K562 (cell line): ENCODE measurements at regions not wholly inside any gene's neighbourhood (a gene's known extent, or its start where the extent isn't known, plus 50 kb on each side); places are given as distances from the start of the nearest gene placed in this dataset.

Experiments used
- ATAC-seq: fragments of 200-7000 bp; cut with Tn5 transposase; 3 replicates; pipeline ENCODE4 v1.9.1; 2020; ENCODE audit warnings: moderate library complexity
- BruUV-seq: library from RNA; stranded (reverse); fragments of 400-500 nt; replicated peaks from 2 replicates; lab custom pipeline; 2021; lab: Mats Ljungman, UMichigan
- CTCF ChIA-PET: fragments of 300-600 bp; formaldehyde crosslinking; extraction: SDS; loops from one replicate; lab custom pipeline; 2021; ENCODE audit warnings: low intra/inter-chr PET ratio; lab: Yijun Ruan, JAX
- POLR2A ChIA-PET: fragments of 300-600, 350-650 bp; sonication (Branson Sonifier 250); formaldehyde crosslinking; extraction: SDS; loops from one replicate; lab custom pipeline; 2021; ENCODE audit warnings: antibody characterized with exemption, inconsistent platforms; lab: Yijun Ruan, JAX
- DNase-seq, 4 experiments: peaks; one replicate each; pipeline versions ENCODE4 v3.0.0 to v3.0.0-alpha.2; 2011 to 2018; ENCODE audit warnings: low spot score in 3 of 4, mixed read lengths in 3 of 4; ENCODE audit errors: extremely low read depth in 1 of 4
- FAIRE-seq: peaks from 2 replicates; lab custom pipeline; 2011; peaks lifted over from hg19 to GRCh38; lab: Jason Lieb, UNC
- H2AFZ ChIP-seq: 2 replicates; pipeline ENCODE4 v1.6.0; 2011; ENCODE audit warnings: low read depth, low read length, control low read depth, inconsistent platforms
- H3K27ac ChIP-seq: fragments of 200-600 bp; 3 replicates; pipeline ENCODE4 v1.8.0; 2011; ENCODE audit warnings: low read depth, mild to moderate bottlenecking, control low read depth, inconsistent platforms, low read length, moderate library complexity, mixed read lengths; ENCODE audit errors: extremely low read depth
- H3K27me3 ChIP-seq, 2 experiments: fragments of 300-600 bp in 1 of 2; 2 replicates in 1 of 2; 3 replicates in 1 of 2; pipeline versions ENCODE4 v1.6.0 to v1.8.0; 2011; ENCODE audit warnings: inconsistent platforms in 2 of 2, low read length in 2 of 2, mild to moderate bottlenecking in 1 of 2, mixed read lengths in 1 of 2, moderate library complexity in 1 of 2; ENCODE audit not compliant: control insufficient read depth in 2 of 2, insufficient read depth in 2 of 2
- H3K36me3 ChIP-seq: fragments of 300-600 bp; 3 replicates; pipeline ENCODE4 v1.8.0; 2011; ENCODE audit warnings: mild to moderate bottlenecking, low read length, inconsistent platforms; ENCODE audit not compliant: control insufficient read depth, insufficient read depth
- H3K4me1 ChIP-seq, 2 experiments: fragments of 200-600 bp in 1 of 2; replicated peaks in 1 of 2; 2 replicates in 1 of 2; 3 replicates in 1 of 2; pipeline versions ENCODE4 v1.5.1 to v1.8.0; 2011; ENCODE audit warnings: inconsistent platforms in 2 of 2, low read length in 2 of 2, mild to moderate bottlenecking in 1 of 2, mixed read lengths in 1 of 2, moderate library complexity in 1 of 2; ENCODE audit not compliant: control insufficient read depth in 2 of 2, insufficient read depth in 2 of 2
- H3K4me2 ChIP-seq: 2 replicates; pipeline ENCODE4 v1.6.1; 2011; ENCODE audit warnings: low read length, control low read depth, inconsistent platforms, mixed read lengths; ENCODE audit not compliant: insufficient read depth
- H3K4me3 ChIP-seq: fragments of 200-600 bp; sonication (generic), shearing (Covaris generic); 2 replicates; pipeline ENCODE4 v1.5.1; 2016; ENCODE audit warnings: control low read depth, inconsistent platforms
- H3K79me2 ChIP-seq: fragments of 200-600 bp; 3 replicates; pipeline ENCODE4 v1.8.0; 2011; ENCODE audit warnings: low read length, inconsistent platforms; ENCODE audit not compliant: control insufficient read depth, insufficient read depth
- H3K9ac ChIP-seq, 2 experiments: 2 replicates each; pipeline versions ENCODE4 v1.6.0 to v1.6.1; 2011; ENCODE audit warnings: low read depth in 2 of 2, low read length in 2 of 2, control low read depth in 1 of 2, inconsistent platforms in 1 of 2, mild to moderate bottlenecking in 1 of 2, mixed read lengths in 1 of 2; ENCODE audit not compliant: insufficient read depth in 1 of 2
- H3K9me1 ChIP-seq: one replicate; pipeline ENCODE4 v1.6.0; 2011; ENCODE audit warnings: inconsistent platforms, mild to moderate bottlenecking, low read length, moderate library complexity; ENCODE audit not compliant: control insufficient read depth, insufficient read depth
- H3K9me3 ChIP-seq: replicated peaks from 2 replicates; pipeline ENCODE4 v1.5.1; 2011; ENCODE audit warnings: low read depth, low read length, inconsistent platforms; ENCODE audit not compliant: control insufficient read depth, insufficient read depth
- H4K20me1 ChIP-seq: replicated peaks from 2 replicates; pipeline ENCODE4 v1.6.1; 2011; ENCODE audit warnings: low read length, inconsistent platforms, mixed read lengths; ENCODE audit not compliant: control insufficient read depth, insufficient read depth
- KDM1A ChIP-seq, 2 experiments: fragments of 450-650 bp; IDR thresholded peaks; 2 replicates each; pipeline ENCODE4 v1.6.1; 2016; ENCODE audit warnings: mild to moderate bottlenecking in 2 of 2
- ZNF668 ChIP-seq: fragments of 250-450 bp; sonication (Bioruptor Pico); IDR thresholded peaks from 2 replicates; pipeline ENCODE4 v1.8.0; 2022; ENCODE audit warnings: mild to moderate bottlenecking, inconsistent platforms
- WGBS: fragments of 100-300 bp; shearing (Covaris generic); methylation state at CpG from one replicate; pipeline ENCODE4 v1.1.6; 2016; ENCODE audit warnings: low coverage, mixed read lengths; ENCODE audit not compliant: insufficient coverage; ENCODE audit errors: missing lambda C conversion rate; 5-methylcytosine and 5-hydroxymethylcytosine counted together
- in situ Hi-C: fragments of 300-500 bp; cut with MboI; formaldehyde crosslinking; loops from 4 replicates; pipeline ENCODE4 v1.15.0; 2018; ENCODE audit warnings: inconsistent platforms, mixed read lengths
- intact Hi-C: fragments of 100-400 bp; cut with micrococcal nuclease; formaldehyde crosslinking; loops from 2 replicates; pipeline ENCODE4 v1.14.2; 2022
- TF ChIP-seq, protein P1 (sequence below): fragments of 200-800 bp; sonication (Bioruptor generic); IDR thresholded peaks from 2 replicates; pipeline ENCODE4 v1.6.1; 2016; ENCODE audit warnings: missing genetic modification characterization, missing compliant biosample characterization

DNA sequence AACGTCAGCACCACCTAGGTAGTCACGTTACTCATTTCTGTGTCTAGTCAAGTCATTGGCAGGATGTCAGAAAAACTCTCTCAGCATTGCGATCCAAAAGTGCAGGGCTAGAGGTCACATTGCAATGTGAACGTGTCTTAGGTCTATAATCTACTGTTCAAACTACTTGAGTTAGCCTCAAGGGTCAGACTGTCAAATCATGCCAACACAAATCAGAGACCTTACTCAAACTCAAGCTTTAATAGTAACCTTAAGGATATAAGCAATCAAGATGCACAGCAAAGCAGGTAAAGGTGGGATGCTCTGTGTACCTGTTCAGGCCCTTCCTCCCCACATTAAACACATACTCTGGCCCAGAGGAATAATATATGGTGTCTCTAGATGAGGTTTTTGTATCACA lies 114.4 kb upstream of the NOCT start:
- DNase-seq, result no peak
- Histone ChIP-seq H3K27ac (no peak overlapping the region), H3K4me2 (no peak overlapping the region), H3K9me1 (no peaks in the 10 kb centered on the region), H4K20me1 (no peaks in the 10 kb centered on the region)
- in situ Hi-C loops, result no loop called here
- WGBS, result 25% methylated on average over 4 of the region's 4 CpGs
- POLR2A ChIA-PET, result no interaction called here
- no TSS peak for BruUV-seq
- peak; percentile 66 to 67; a peak in 3 of 4 replicates for TF ChIP-seq KDM1A (IDR thresholded peaks at IDR 0.05)
- TF ChIP-seq ZNF668, result no peak
- TF ChIP-seq, protein P1, sequence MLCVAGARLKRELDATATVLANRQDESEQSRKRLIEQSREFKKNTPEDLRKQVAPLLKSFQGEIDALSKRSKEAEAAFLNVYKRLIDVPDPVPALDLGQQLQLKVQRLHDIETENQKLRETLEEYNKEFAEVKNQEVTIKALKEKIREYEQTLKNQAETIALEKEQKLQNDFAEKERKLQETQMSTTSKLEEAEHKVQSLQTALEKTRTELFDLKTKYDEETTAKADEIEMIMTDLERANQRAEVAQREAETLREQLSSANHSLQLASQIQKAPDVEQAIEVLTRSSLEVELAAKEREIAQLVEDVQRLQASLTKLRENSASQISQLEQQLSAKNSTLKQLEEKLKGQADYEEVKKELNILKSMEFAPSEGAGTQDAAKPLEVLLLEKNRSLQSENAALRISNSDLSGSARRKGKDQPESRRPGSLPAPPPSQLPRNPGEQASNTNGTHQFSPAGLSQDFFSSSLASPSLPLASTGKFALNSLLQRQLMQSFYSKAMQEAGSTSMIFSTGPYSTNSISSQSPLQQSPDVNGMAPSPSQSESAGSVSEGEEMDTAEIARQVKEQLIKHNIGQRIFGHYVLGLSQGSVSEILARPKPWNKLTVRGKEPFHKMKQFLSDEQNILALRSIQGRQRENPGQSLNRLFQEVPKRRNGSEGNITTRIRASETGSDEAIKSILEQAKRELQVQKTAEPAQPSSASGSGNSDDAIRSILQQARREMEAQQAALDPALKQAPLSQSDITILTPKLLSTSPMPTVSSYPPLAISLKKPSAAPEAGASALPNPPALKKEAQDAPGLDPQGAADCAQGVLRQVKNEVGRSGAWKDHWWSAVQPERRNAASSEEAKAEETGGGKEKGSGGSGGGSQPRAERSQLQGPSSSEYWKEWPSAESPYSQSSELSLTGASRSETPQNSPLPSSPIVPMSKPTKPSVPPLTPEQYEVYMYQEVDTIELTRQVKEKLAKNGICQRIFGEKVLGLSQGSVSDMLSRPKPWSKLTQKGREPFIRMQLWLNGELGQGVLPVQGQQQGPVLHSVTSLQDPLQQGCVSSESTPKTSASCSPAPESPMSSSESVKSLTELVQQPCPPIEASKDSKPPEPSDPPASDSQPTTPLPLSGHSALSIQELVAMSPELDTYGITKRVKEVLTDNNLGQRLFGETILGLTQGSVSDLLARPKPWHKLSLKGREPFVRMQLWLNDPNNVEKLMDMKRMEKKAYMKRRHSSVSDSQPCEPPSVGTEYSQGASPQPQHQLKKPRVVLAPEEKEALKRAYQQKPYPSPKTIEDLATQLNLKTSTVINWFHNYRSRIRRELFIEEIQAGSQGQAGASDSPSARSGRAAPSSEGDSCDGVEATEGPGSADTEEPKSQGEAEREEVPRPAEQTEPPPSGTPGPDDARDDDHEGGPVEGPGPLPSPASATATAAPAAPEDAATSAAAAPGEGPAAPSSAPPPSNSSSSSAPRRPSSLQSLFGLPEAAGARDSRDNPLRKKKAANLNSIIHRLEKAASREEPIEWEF (CRISPR knock-in tag), result no peak
- TF ChIP-seq, all 486 proteins: peak for 1
- no peaks in the 10 kb centered on the region for H3K9me3 ChIP-seq
- H3K27me3 ChIP-seq, result no peaks in the 10 kb centered on the region
- no peak overlapping the region for H2AFZ ChIP-seq
- no peak for ATAC-seq
- H3K79me2 ChIP-seq, result no peaks in the 10 kb centered on the region
- CTCF ChIA-PET, result no interaction called here
- FAIRE-seq, result no peak
- no peak overlapping the region for H3K4me3 ChIP-seq
- peaks cover 0 to 11% of the 10 kb centered on the region in 2 experiments; a peak in 2 of 5 replicates for H3K4me1 ChIP-seq
- intact Hi-C loops, result no loop called here
- H3K36me3 ChIP-seq, result no peaks in the 10 kb centered on the region
- no peak overlapping the region for H3K9ac ChIP-seq
